Upper lobe of left lung (tissue), 6 donors: ENCODE measurements at regions not wholly inside any gene's neighbourhood (a gene's known extent, or its start where the extent isn't known, plus 50 kb on each side); places are given as distances from the start of the nearest gene placed in this dataset.
A peak's percentile ranks its signal among the peaks of the same experiment; 100 is the strongest.

Experiments
- ATAC-seq, 2 donors: fragments of 200-7000 bp; cut with Tn5 transposase; one replicate each; pipeline ENCODE4 v1.9.1; 2022; ENCODE audit warnings: mild to moderate bottlenecking in 2 of 2, moderate library complexity in 2 of 2; ENCODE audit not compliant: low FRiP score in 2 of 2
- DNase-seq, 2 donors: peaks; one replicate each; pipeline ENCODE4 v3.0.0-alpha.2; 2019 to 2020
- H3K27ac ChIP-seq, 4 donors: fragments of 200-600 bp; sonication (generic); one replicate each; pipeline ENCODE4 v1.5.1; 2016 to 2019
- H3K27me3 ChIP-seq, 4 donors: fragments of 200-600 bp; sonication (generic); one replicate each; pipeline ENCODE4 v1.5.1; 2017 to 2019
- H3K36me3 ChIP-seq, 4 donors: fragments of 200-600 bp; sonication (generic); one replicate each; pipeline ENCODE4 v1.5.1; 2016 to 2019
- H3K4me1 ChIP-seq, 4 donors: fragments of 200-600 bp; sonication (generic); one replicate each; pipeline ENCODE4 v1.5.1; 2018 to 2019
- H3K4me3 ChIP-seq, 4 donors: fragments of 200-600 bp; sonication (generic); one replicate each; pipeline ENCODE4 v1.5.1; 2017 to 2019; ENCODE audit warnings: mild to moderate bottlenecking in 2 of 4, moderate library complexity in 1 of 4
- H3K9me3 ChIP-seq, 4 donors: fragments of 200-600 bp; sonication (generic); one replicate each; pipeline ENCODE4 v1.5.1; 2018 to 2019
- EP300 ChIP-seq, 4 donors: sonication (generic); formaldehyde crosslinking; IDR thresholded peaks; one replicate each; pipeline ENCODE4 v1.5.1; 2017; ENCODE audit warnings: antibody characterized with exemption in 4 of 4, control low read depth in 2 of 4
- POLR2A ChIP-seq, 4 donors: fragments of 450-650 bp; IDR thresholded peaks; one replicate each; pipeline ENCODE4 v1.5.1; 2016 to 2017; ENCODE audit warnings: antibody characterized with exemption in 4 of 4, mild to moderate bottlenecking in 2 of 4
- POLR2AphosphoS5 ChIP-seq, 2 donors: sonication (generic); formaldehyde crosslinking; IDR thresholded peaks; one replicate each; pipeline ENCODE4 v1.5.1; 2017; ENCODE audit warnings: antibody characterized with exemption in 2 of 2
- WGBS, 2 donors: methylation state at CpG; one replicate each; pipeline ENCODE4 v1.1.5; 2017 to 2018; 5-methylcytosine and 5-hydroxymethylcytosine counted together
- TF ChIP-seq, protein P1 (sequence below), 6 experiments: fragments of 450-650 bp in 4 of 6; fragments of 200-600 bp in 2 of 6; sonication (generic) in 2 of 6; IDR thresholded peaks; one replicate each; pipeline ENCODE4 v1.5.1; 2016 to 2019; ENCODE audit warnings: antibody characterized with exemption in 6 of 6
- donor health status: DM: no; HTN: no; CAD: no; lungs with moderate emphysema.
- donor health status: DM: no; HTN: yes; CAD: no; lungs with severe emphysema.

DNA sequence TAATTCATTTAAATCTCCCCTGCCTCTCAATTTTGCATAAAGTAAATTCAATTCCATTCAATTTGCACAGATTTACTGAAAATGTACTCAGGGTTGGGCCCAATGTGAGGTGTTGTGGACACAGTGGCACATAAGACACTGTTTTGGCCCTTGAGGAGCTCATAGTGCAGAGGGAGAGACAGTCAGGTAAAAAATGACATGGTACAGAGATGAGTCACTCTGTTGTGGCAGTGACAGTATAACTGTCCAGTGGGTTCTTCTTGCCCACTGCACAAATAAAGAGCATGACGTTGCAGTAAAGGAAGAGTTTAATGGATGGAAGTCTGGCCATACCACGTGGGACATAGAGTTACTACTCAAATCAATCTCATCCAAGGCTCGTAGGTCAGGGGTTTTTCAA lies 400.3 kb upstream of the TRIB2 start:
- 93 to 95% methylated on average over 3 of the region's 3 CpGs for WGBS, 2 donors
- no peak for ATAC-seq
- H3K4me1 ChIP-seq: peaks cover 8 to 20% (median 13%) of the 10 kb centered on the region in 4 donors
- H3K27ac ChIP-seq: no peak overlapping the region
- TF ChIP-seq EP300 (IDR thresholded peaks at IDR 0.05): no peak
- TF ChIP-seq, protein P1, sequence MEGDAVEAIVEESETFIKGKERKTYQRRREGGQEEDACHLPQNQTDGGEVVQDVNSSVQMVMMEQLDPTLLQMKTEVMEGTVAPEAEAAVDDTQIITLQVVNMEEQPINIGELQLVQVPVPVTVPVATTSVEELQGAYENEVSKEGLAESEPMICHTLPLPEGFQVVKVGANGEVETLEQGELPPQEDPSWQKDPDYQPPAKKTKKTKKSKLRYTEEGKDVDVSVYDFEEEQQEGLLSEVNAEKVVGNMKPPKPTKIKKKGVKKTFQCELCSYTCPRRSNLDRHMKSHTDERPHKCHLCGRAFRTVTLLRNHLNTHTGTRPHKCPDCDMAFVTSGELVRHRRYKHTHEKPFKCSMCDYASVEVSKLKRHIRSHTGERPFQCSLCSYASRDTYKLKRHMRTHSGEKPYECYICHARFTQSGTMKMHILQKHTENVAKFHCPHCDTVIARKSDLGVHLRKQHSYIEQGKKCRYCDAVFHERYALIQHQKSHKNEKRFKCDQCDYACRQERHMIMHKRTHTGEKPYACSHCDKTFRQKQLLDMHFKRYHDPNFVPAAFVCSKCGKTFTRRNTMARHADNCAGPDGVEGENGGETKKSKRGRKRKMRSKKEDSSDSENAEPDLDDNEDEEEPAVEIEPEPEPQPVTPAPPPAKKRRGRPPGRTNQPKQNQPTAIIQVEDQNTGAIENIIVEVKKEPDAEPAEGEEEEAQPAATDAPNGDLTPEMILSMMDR (IDR thresholded peaks at IDR 0.05): no peak
- no peak for TF ChIP-seq POLR2AphosphoS5 (IDR thresholded peaks at IDR 0.05)
- no peak for TF ChIP-seq POLR2A (IDR thresholded peaks at IDR 0.05)
- no peaks in the 10 kb centered on the region for H3K36me3 ChIP-seq
- no peaks in the 10 kb centered on the region for H3K27me3 ChIP-seq
- no peak for DNase-seq
- no peak overlapping the region for H3K4me3 ChIP-seq
- no peaks in the 10 kb centered on the region for H3K9me3 ChIP-seq

DNA sequence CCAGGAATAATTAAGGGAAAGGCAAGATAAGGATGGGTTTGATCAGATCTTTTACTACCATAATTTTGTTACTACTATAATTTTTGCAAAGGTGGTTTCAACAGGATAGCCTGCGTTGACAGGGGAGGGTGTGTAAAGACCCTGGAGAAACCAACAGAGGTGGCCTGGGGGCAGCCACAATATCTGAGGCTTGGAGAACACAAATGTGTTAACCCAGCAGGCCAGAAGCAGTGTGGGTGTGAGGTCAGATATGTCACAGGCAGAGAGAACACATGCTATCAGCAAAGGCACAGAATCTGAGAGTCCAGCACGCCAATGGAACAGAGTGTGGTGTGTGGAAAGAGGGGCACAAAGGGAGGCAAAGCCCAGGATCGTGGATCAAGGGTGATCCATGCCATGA lies 399.4 kb upstream of the TRIB2 start:
- ATAC-seq (no peak), DNase-seq (no peak)
- H3K36me3 ChIP-seq: no peaks in the 10 kb centered on the region
- no peak overlapping the region for H3K27ac ChIP-seq
- peaks cover 8 to 20% (median 13%) of the 10 kb centered on the region in 4 donors for H3K4me1 ChIP-seq
- H3K9me3 ChIP-seq: no peaks in the 10 kb centered on the region
- TF ChIP-seq, protein P1 (IDR thresholded peaks at IDR 0.05): no peak
- TF ChIP-seq POLR2A (IDR thresholded peaks at IDR 0.05): no peak
- TF ChIP-seq EP300 (IDR thresholded peaks at IDR 0.05): no peak
- no peak for TF ChIP-seq POLR2AphosphoS5 (IDR thresholded peaks at IDR 0.05)
- H3K27me3 ChIP-seq: no peaks in the 10 kb centered on the region
- H3K4me3 ChIP-seq: no peak overlapping the region
- WGBS, 2 donors: 62 to 63% methylated on average over 3 of the region's 3 CpGs

DNA sequence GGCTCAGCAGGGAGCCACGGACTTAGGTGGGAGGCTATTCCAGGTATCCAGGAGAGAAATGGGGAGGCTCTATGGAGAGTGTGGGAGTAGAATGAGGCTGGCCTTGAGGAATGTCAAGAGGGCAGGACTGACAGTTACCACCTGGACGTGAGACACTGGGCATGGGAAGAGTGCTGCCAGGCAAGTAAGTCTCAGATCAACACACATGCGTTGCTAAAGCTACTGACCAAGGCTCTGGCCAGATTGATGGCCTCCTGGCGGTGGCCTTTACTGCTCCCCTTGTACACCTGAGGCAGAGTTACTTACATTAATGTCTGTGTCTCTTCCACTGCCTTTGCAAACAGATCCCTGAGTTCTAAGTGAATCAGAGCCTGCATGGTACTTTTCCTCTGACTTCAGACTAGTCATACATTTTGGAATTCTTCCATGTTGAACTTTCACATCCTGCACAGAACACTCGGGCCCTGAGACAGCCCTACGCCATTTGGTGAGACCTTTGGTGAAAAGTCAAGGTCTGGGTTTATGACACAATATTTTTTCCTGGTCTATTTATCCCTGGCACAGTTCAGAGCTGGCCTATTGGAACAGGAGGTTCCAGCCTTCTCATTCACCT lies 398.8 kb upstream of the TRIB2 start:
- Histone ChIP-seq H3K36me3 (no peaks in the 10 kb centered on the region), H3K9me3 (no peaks in the 10 kb centered on the region), H3K4me3 (no peak overlapping the region), H3K4me1 (peaks cover 8 to 20% (median 13%) of the 10 kb centered on the region in 4 donors), H3K27me3 (no peaks in the 10 kb centered on the region), H3K27ac (no peak overlapping the region)
- TF ChIP-seq EP300 (IDR thresholded peaks at IDR 0.05) (no peak), POLR2AphosphoS5 (IDR thresholded peaks at IDR 0.05) (peak; percentile 18 to 24)
- ATAC-seq: no peak
- no peak for DNase-seq
- 74 to 78% methylated on average over 6 of the region's 6 CpGs for WGBS, 2 donors

DNA sequence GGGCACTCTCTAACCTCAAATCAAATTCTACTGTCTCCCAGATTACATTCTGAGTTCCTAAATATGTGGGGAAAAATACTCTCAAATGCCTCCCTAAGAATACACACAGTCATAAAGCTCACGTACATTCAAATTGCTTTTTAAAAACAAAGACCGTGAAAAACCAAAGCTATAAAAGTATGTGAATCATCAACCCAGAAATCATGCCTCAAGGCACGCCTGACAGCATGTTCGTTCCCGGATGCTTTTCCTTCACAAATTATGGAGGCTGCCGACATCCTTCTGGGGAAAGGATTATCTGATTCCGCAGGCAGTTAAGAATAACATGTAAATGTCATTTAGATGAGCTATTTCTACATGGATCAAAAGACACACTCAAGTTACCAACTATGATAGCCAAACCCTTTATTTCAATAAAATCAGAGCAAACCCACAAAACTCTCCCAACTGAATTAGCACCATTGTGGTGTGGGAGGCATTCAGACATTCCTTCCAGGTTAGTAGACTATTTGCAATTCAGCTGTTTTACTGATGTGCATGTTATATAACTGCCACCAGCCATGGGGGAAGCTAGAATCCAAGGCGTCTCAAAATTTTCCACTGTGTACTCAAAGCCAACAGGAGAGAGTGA lies 398.2 kb upstream of the TRIB2 start:
- Histone ChIP-seq H3K4me1 (peaks cover 8 to 20% (median 13%) of the 10 kb centered on the region in 4 donors), H3K36me3 (no peaks in the 10 kb centered on the region), H3K4me3 (no peak overlapping the region), H3K9me3 (no peaks in the 10 kb centered on the region), H3K27me3 (no peaks in the 10 kb centered on the region), H3K27ac (no peak overlapping the region)
- ATAC-seq (no peak), DNase-seq (no peak)
- 91 to 99% methylated on average over 8 of the region's 8 CpGs for WGBS, 2 donors
- TF ChIP-seq POLR2AphosphoS5 (IDR thresholded peaks at IDR 0.05) (no peak), EP300 (IDR thresholded peaks at IDR 0.05) (no peak)

DNA sequence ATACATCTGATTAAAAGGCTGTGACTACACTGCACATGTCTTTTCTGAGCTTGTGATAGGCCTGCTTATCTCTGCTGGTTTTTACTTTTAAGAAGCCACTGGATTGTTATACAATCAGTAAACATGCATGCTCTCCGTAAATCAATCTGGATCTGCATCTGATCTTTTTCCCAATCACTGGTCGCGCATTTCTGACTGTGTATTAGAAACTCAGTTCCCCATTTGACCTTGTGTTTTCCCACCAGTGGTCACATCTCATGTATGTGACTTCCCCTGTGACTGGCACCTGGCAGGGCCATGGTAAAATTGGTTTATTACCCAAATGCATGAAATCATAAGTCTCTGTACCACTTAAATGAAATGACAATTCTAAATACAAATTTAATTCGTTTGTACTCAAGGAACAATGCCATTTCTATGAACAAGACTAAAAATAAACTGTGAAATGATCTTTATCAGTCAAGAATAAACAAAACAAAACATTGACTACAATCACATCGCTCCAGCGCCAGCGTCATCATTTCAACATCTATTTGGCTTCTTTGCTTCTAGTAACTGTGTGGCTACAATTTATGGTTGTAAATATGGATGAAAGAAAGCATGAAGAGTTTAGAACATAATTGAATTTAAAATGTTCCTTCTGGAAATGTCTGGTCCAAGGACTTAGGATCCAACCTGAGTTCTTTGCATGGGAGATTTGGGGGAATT lies 396.6 kb upstream of the TRIB2 start:
- H3K9me3 ChIP-seq: no peaks in the 10 kb centered on the region
- no peaks in the 10 kb centered on the region for H3K27me3 ChIP-seq
- peaks cover 8 to 15% (median 13%) of the 10 kb centered on the region in 4 donors for H3K4me1 ChIP-seq
- ATAC-seq (no peak), DNase-seq (no peak)
- WGBS, 2 donors: 47 to 62% methylated on average over 7 of the region's 7 CpGs
- H3K4me3 ChIP-seq: no peak overlapping the region
- TF ChIP-seq, protein P1 (IDR thresholded peaks at IDR 0.05): no peak
- TF ChIP-seq POLR2A (IDR thresholded peaks at IDR 0.05) (no peak), EP300 (IDR thresholded peaks at IDR 0.05) (no peak), POLR2AphosphoS5 (IDR thresholded peaks at IDR 0.05) (no peak)
- H3K36me3 ChIP-seq: no peaks in the 10 kb centered on the region
- H3K27ac ChIP-seq: no peak overlapping the region
